Ishikawa (cell line): ENCODE measurements at regions not wholly inside any gene's neighbourhood (a gene's known extent, or its start where the extent isn't known, plus 50 kb on each side); places are given as distances from the start of the nearest gene placed in this dataset.

Experiments used
- CEBPB ChIP-seq: IDR thresholded peaks from 2 replicates; pipeline ENCODE4 v1.6.1; 2012
- CREB1 ChIP-seq: IDR thresholded peaks from 2 replicates; pipeline ENCODE4 v1.6.1; 2012; ENCODE audit warnings: low read depth
- EGR1 ChIP-seq: IDR thresholded peaks from 2 replicates; pipeline ENCODE4 v1.6.1; 2012
- EP300 ChIP-seq: IDR thresholded peaks from 2 replicates; pipeline ENCODE4 v1.6.1; 2012; ENCODE audit warnings: borderline replicate concordance
- FOXM1 ChIP-seq: IDR thresholded peaks from 2 replicates; pipeline ENCODE4 v1.6.1; 2012; ENCODE audit warnings: low read depth, borderline replicate concordance
- MAX ChIP-seq: IDR thresholded peaks from 2 replicates; pipeline ENCODE4 v1.6.1; 2012
- NFIC ChIP-seq: IDR thresholded peaks from 2 replicates; pipeline ENCODE4 v1.6.1; 2012
- RAD21 ChIP-seq: IDR thresholded peaks from 2 replicates; pipeline ENCODE4 v1.6.1; 2012; ENCODE audit warnings: low read depth
- REST ChIP-seq: IDR thresholded peaks from 2 replicates; pipeline ENCODE4 v1.6.1; 2012; ENCODE audit warnings: low read depth, mild to moderate bottlenecking
- TAF1 ChIP-seq: IDR thresholded peaks from 2 replicates; pipeline ENCODE4 v1.6.1; 2012; ENCODE audit warnings: low read depth, mild to moderate bottlenecking
- TCF12 ChIP-seq: IDR thresholded peaks from 2 replicates; pipeline ENCODE4 v1.6.1; 2012; ENCODE audit warnings: low read depth
- TEAD4 ChIP-seq: IDR thresholded peaks from 2 replicates; pipeline ENCODE4 v1.6.1; 2012
- USF1 ChIP-seq: IDR thresholded peaks from 2 replicates; pipeline ENCODE4 v1.6.1; 2012
- YY1 ChIP-seq: IDR thresholded peaks from 2 replicates; pipeline ENCODE4 v1.6.1; 2012; ENCODE audit warnings: low read depth
- ZBTB7A ChIP-seq: IDR thresholded peaks from 2 replicates; pipeline ENCODE4 v1.6.1; 2012; ENCODE audit warnings: low read depth

- no peak for TF ChIP-seq EP300
- TF ChIP-seq MAX, result no peak
- TF ChIP-seq NFIC, result no peak
- no peak for TF ChIP-seq CEBPB
- TF ChIP-seq ZBTB7A, result no peak
- no peak for TF ChIP-seq EGR1
- no peak for TF ChIP-seq TEAD4
- TF ChIP-seq TAF1, result no peak
- TF ChIP-seq RAD21, result no peak
- TF ChIP-seq YY1, result no peak
- no peak for TF ChIP-seq CREB1
- TF ChIP-seq TCF12, result no peak
- TF ChIP-seq REST, result no peak
- TF ChIP-seq USF1, result no peak
- no peak for TF ChIP-seq FOXM1
Measured at GRCh38 chr5:113825176-113825575, 311.7 kb downstream of the YTHDC2 start.

GRCh38 chr5:113846941-113847340, 333.4 kb downstream of the YTHDC2 start:
- TF ChIP-seq EP300 (no peak), TAF1 (no peak), CEBPB (no peak), RAD21 (no peak), ZBTB7A (no peak), CREB1 (no peak)

- TF ChIP-seq TCF12 (no peak), YY1 (no peak), ZBTB7A (no peak), TAF1 (no peak), USF1 (no peak)
Measured at GRCh38 chr5:113864437-113864836, 350.9 kb downstream of the YTHDC2 start.

GRCh38 chr5:113866763-113867162, 353.3 kb downstream of the YTHDC2 start:
- TF ChIP-seq FOXM1 (no peak), EP300 (no peak), TEAD4 (no peak), YY1 (no peak), USF1 (no peak), RAD21 (no peak)

GRCh38 chr5:113869611-113870010, 356.1 kb downstream of the YTHDC2 start:
- no peak for TF ChIP-seq ZBTB7A
- TF ChIP-seq TAF1, result no peak
- TF ChIP-seq MAX, result no peak
- TF ChIP-seq CREB1, result no peak
- TF ChIP-seq TCF12, result no peak
- TF ChIP-seq CEBPB, result no peak
- TF ChIP-seq EP300, result no peak
- TF ChIP-seq YY1, result no peak

- TF ChIP-seq CREB1, result no peak
- no peak for TF ChIP-seq NFIC
- no peak for TF ChIP-seq FOXM1
- TF ChIP-seq TAF1, result no peak
- no peak for TF ChIP-seq CEBPB
- TF ChIP-seq EP300, result no peak
- no peak for TF ChIP-seq MAX
- TF ChIP-seq USF1, result no peak
- TF ChIP-seq TEAD4, result no peak
- no peak for TF ChIP-seq YY1
- no peak for TF ChIP-seq EGR1
- TF ChIP-seq ZBTB7A, result no peak
- no peak for TF ChIP-seq RAD21
- TF ChIP-seq TCF12, result no peak
- TF ChIP-seq REST, result no peak
Measured at GRCh38 chr5:113871972-113872371, 358.5 kb downstream of the YTHDC2 start.
